A549 (cell line): ENCODE measurements at regions not wholly inside any gene's neighbourhood (a gene's known extent, or its start where the extent isn't known, plus 50 kb on each side); places are given as distances from the start of the nearest gene placed in this dataset.
A peak's percentile ranks its signal among the peaks of the same experiment; 100 is the strongest.

ENCODE experiments used
- ATAC-seq, 2 experiments: fragments of 200-7000 bp in 1 of 2; fragments of >200 bp in 1 of 2; cut with Nextera tagmentation in 1 of 2; cut with Tn5 transposase in 1 of 2; 3 replicates each; pipeline versions ENCODE4 v1.8.0 to v1.9.1; 2018 to 2020; ENCODE audit warnings: mild to moderate bottlenecking in 1 of 2, moderate library complexity in 1 of 2
- CTCF ChIA-PET: fragments of 300-600 bp; sonication (Branson Sonifier 250); formaldehyde crosslinking; extraction: SDS; loops from one replicate; lab custom pipeline; 2021; ENCODE audit warnings: antibody characterized with exemption, inconsistent platforms; lab: Yijun Ruan, JAX
- POLR2A ChIA-PET: fragments of 350-600 bp; formaldehyde crosslinking; extraction: SDS; loops from one replicate; lab custom pipeline; 2021; ENCODE audit warnings: antibody characterized with exemption, inconsistent platforms; lab: Yijun Ruan, JAX
- DNase-seq, 2 experiments: peaks; one replicate each; pipeline versions ENCODE4 v3.0.0 to v3.0.0-alpha.2; 2011 to 2016; ENCODE audit warnings: low read depth in 1 of 2, low spot score in 1 of 2
- FAIRE-seq: peaks from 2 replicates; lab custom pipeline; 2011; peaks lifted over from hg19 to GRCh38; lab: Jason Lieb, UNC
- H3K27ac ChIP-seq, 2 experiments: fragments of >200 bp; sonication (Bioruptor Twin); formaldehyde crosslinking; 3 replicates each; pipeline ENCODE4 v1.5.1; 2016 to 2017
- H3K4me1 ChIP-seq: fragments of >200 bp; sonication (Bioruptor Twin); formaldehyde crosslinking; 3 replicates; pipeline ENCODE4 v1.6.1; 2016
- H3K4me2 ChIP-seq: fragments of >200 bp; sonication (Bioruptor Twin); formaldehyde crosslinking; 3 replicates; pipeline ENCODE4 v1.6.1; 2016
- H3K4me3 ChIP-seq: fragments of >200 bp; sonication (Bioruptor Twin); formaldehyde crosslinking; 3 replicates; pipeline ENCODE4 v1.5.1; 2016
- H3K9me3 ChIP-seq: fragments of >200 bp; sonication (Bioruptor Twin); formaldehyde crosslinking; 3 replicates; pipeline ENCODE4 v1.6.1; 2016
- CBX8 ChIP-seq: fragments of 200-600 bp; sonication (generic); IDR thresholded peaks from 2 replicates; pipeline ENCODE4 v1.6.1; 2016
- CEBPB ChIP-seq, 2 experiments: fragments of >200 bp in 1 of 2; sonication (Bioruptor Twin) in 1 of 2; formaldehyde crosslinking in 1 of 2; IDR thresholded peaks; 2 replicates each; pipeline ENCODE4 v1.6.1; 2012 to 2016
- CHD2 ChIP-seq: fragments of 150-350 bp; IDR thresholded peaks from 2 replicates; pipeline ENCODE4 v1.6.1; 2014; ENCODE audit warnings: low read length; ENCODE audit not compliant: partially characterized antibody
- EHMT2 ChIP-seq: fragments of 200-600 bp; sonication (generic); IDR thresholded peaks from 2 replicates; pipeline ENCODE4 v1.6.1; 2016; ENCODE audit warnings: antibody characterized with exemption, low read depth, mild to moderate bottlenecking, moderate library complexity
- EP300 ChIP-seq, 2 experiments: fragments of >200 bp; sonication (Bioruptor Twin); formaldehyde crosslinking; IDR thresholded peaks; 2 replicates in 1 of 2; 3 replicates in 1 of 2; pipeline ENCODE4 v1.6.1; 2016 to 2017
- ESRRA ChIP-seq: fragments of 150-350 bp; IDR thresholded peaks from 2 replicates; pipeline ENCODE4 v1.6.1; 2014; ENCODE audit warnings: mild to moderate bottlenecking, low read length, borderline replicate concordance
- FOSB ChIP-seq: fragments of 250-450 bp; sonication (Bioruptor Pico); IDR thresholded peaks from 2 replicates; pipeline ENCODE4 v1.5.0; 2020; ENCODE audit warnings: mild to moderate bottlenecking, moderate library complexity
- FOSL2 ChIP-seq, 2 experiments: fragments of 450-650 bp in 1 of 2; fragments of >200 bp in 1 of 2; sonication (Bioruptor Twin) in 1 of 2; formaldehyde crosslinking; IDR thresholded peaks; 2 replicates each; pipeline versions ENCODE4 v1.5.0 to v1.6.1; 2016 to 2020; ENCODE audit warnings: mild to moderate bottlenecking in 1 of 2, moderate library complexity in 1 of 2
- FOXS1 ChIP-seq: fragments of 250-450 bp; sonication (Bioruptor Pico); IDR thresholded peaks from 2 replicates; pipeline ENCODE4 v1.5.0; 2020; ENCODE audit warnings: mild to moderate bottlenecking, moderate library complexity
- GATA3 ChIP-seq: IDR thresholded peaks from 2 replicates; pipeline ENCODE4 v1.6.1; 2012; ENCODE audit warnings: borderline replicate concordance
- HDAC2 ChIP-seq: fragments of 200-600 bp; sonication (generic); IDR thresholded peaks from 2 replicates; pipeline ENCODE4 v1.6.1; 2016
- HOXA7 ChIP-seq: fragments of 250-450 bp; sonication (Bioruptor Pico); IDR thresholded peaks from 2 replicates; pipeline ENCODE4 v1.5.0; 2020; ENCODE audit warnings: mild to moderate bottlenecking, moderate library complexity
- JUNB ChIP-seq: fragments of >200 bp; sonication (Bioruptor Twin); formaldehyde crosslinking; IDR thresholded peaks from 2 replicates; pipeline ENCODE4 v1.6.1; 2016
- MAZ ChIP-seq: fragments of 150-350 bp; IDR thresholded peaks from 2 replicates; pipeline ENCODE4 v1.6.1; 2014; ENCODE audit warnings: antibody characterized with exemption, low read depth, low read length, borderline replicate concordance
- NPAS2 ChIP-seq: fragments of 250-450 bp; sonication (Bioruptor Pico); IDR thresholded peaks from 2 replicates; pipeline ENCODE4 v1.8.0; 2022; ENCODE audit warnings: mild to moderate bottlenecking, moderate library complexity, borderline replicate concordance
- PBX3 ChIP-seq: IDR thresholded peaks from 2 replicates; pipeline ENCODE4 v1.6.1; 2012
- RAD21 ChIP-seq, 2 experiments: fragments of >200 bp in 1 of 2; sonication (Bioruptor Twin) in 1 of 2; formaldehyde crosslinking in 1 of 2; IDR thresholded peaks in 1 of 2; conservative IDR thresholded peaks in 1 of 2; 2 replicates in 1 of 2; 3 replicates in 1 of 2; pipeline ENCODE4 v1.6.1; 2012 to 2018; ENCODE audit warnings: inconsistent platforms in 1 of 2
- RARB ChIP-seq: fragments of 250-450 bp; sonication (Bioruptor Pico); IDR thresholded peaks from 2 replicates; pipeline ENCODE4 v1.8.0; 2021; ENCODE audit warnings: mild to moderate bottlenecking, moderate library complexity
- RCOR1 ChIP-seq: fragments of 150-350 bp; IDR thresholded peaks from 2 replicates; pipeline ENCODE4 v1.6.1; 2014; ENCODE audit warnings: antibody characterized with exemption, low read length, low read depth
- SMC3 ChIP-seq: fragments of >200 bp; sonication (Bioruptor Twin); formaldehyde crosslinking; IDR thresholded peaks from 3 replicates; pipeline ENCODE4 v1.6.1; 2018; ENCODE audit warnings: inconsistent platforms
- TP53 ChIP-seq: fragments of 250-450 bp; sonication (Bioruptor Pico); IDR thresholded peaks from 2 replicates; pipeline ENCODE4 v1.5.0; 2021; ENCODE audit warnings: mild to moderate bottlenecking, moderate library complexity
- USF2 ChIP-seq: fragments of 450-650 bp; IDR thresholded peaks from 2 replicates; pipeline ENCODE4 v1.6.1; 2014; ENCODE audit warnings: antibody characterized with exemption
- ZC3H11A ChIP-seq: fragments of 450-650 bp; IDR thresholded peaks from 2 replicates; pipeline ENCODE4 v1.6.1; 2014; ENCODE audit warnings: antibody characterized with exemption, mild to moderate bottlenecking
- ZNF302 ChIP-seq: fragments of 250-450 bp; sonication (Bioruptor Pico); IDR thresholded peaks from 2 replicates; pipeline ENCODE4 v1.9.0; 2021; ENCODE audit warnings: inconsistent platforms, mild to moderate bottlenecking, moderate library complexity
- WGBS: methylation state at CpG from one replicate; pipeline ENCODE4 v1.1.6; 2017; ENCODE audit errors: missing lambda C conversion rate; 5-methylcytosine and 5-hydroxymethylcytosine counted together
- TF ChIP-seq, protein P1 (sequence below): fragments of 250-450 bp; sonication (Bioruptor Pico); IDR thresholded peaks from 2 replicates; pipeline ENCODE4 v1.5.0; 2021; ENCODE audit warnings: mild to moderate bottlenecking, moderate library complexity, borderline replicate concordance
- TF ChIP-seq, protein P2 (sequence below): fragments of >200 bp; sonication (Bioruptor Twin); formaldehyde crosslinking; IDR thresholded peaks from 2 replicates; pipeline ENCODE4 v1.6.1; 2016
- TF ChIP-seq, protein P3 (sequence below): IDR thresholded peaks from 2 replicates; pipeline ENCODE4 v1.6.1; 2012

GRCh38 chr22:27232077-27232476 is 569.5 kb downstream of the MN1 start (continued):
- TF ChIP-seq, protein P1, sequence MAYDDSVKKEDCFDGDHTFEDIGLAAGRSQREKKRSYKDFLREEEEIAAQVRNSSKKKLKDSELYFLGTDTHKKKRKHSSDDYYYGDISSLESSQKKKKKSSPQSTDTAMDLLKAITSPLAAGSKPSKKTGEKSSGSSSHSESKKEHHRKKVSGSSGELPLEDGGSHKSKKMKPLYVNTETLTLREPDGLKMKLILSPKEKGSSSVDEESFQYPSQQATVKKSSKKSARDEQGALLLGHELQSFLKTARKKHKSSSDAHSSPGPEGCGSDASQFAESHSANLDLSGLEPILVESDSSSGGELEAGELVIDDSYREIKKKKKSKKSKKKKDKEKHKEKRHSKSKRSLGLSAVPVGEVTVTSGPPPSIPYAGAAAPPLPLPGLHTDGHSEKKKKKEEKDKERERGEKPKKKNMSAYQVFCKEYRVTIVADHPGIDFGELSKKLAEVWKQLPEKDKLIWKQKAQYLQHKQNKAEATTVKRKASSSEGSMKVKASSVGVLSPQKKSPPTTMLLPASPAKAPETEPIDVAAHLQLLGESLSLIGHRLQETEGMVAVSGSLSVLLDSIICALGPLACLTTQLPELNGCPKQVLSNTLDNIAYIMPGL (CRISPR knock-in tag), result no peak
- TF ChIP-seq SMC3, result no peak
- TF ChIP-seq PBX3, result no peak
- TF ChIP-seq, all 56 proteins: peak for 0

DNA sequence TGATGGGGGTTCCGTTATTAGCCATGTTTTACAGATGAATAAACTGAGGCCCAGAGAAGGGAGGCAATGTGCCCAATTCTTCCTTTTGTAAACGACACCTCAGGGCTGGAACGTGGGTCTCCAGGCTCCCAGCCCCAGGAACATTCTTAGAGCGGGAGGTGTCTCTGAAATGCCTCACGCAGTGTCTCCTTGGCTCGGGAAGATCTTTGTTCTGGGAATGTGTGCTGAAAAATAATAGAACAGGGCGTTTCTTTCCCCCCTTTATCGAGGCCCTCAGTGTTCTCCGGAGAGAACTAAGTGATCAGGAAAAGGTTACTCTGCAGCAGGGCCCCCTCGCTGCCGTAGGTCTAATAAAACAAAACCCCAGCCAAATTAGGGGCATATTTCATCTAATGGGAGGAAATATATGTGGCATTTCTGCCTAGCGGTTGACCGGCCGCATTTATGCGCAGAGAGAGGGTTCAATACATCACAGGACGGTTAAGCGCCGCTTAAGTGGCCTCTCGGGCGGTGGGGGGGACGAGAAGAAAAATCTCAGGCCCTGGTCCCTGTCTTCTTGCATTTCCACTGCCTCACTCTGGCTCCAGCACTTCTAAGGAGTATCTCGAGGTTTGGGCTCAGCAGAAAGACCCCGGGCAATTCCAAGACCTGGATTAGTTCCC is 564.3 kb downstream of the MN1 start:
- no peak for ATAC-seq
- Histone ChIP-seq H3K4me1 (peaks cover 39% of the 10 kb centered on the region), H3K4me3 (no peak overlapping the region), H3K9me3 (no peaks in the 10 kb centered on the region), H3K4me2 (no peak overlapping the region), H3K27ac (peak overlapping the region; percentile 93 to 99)
- POLR2A ChIA-PET, result no interaction called here
- CTCF ChIA-PET, result no interaction called here
- no peak for FAIRE-seq
- 86% methylated on average over 23 of the region's 23 CpGs for WGBS
- DNase-seq, result no peak
- TF ChIP-seq CBX8 (no peak), EP300 (IDR thresholded peaks at IDR 0.05) (no peak), ZC3H11A (no peak), EHMT2 (no peak), MAZ (no peak), RCOR1 (no peak), FOSB (CRISPR knock-in tag) (no peak)
- TF ChIP-seq, protein P2, sequence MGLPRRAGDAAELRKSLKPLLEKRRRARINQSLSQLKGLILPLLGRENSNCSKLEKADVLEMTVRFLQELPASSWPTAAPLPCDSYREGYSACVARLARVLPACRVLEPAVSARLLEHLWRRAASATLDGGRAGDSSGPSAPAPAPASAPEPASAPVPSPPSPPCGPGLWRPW, result no peak

- Histone ChIP-seq H3K4me3 (no peak overlapping the region), H3K9me3 (peaks cover under 1% of the 10 kb centered on the region; the same call in 1 of the 3 replicates), H3K4me1 (peaks cover 57% of the 10 kb centered on the region), H3K4me2 (peak overlapping the region; percentile 49), H3K27ac (peak overlapping the region; percentile 93 to 99)
- DNase-seq, result peak; percentile 57 to 91
- ChIA-PET CTCF (interaction anchor here (0.8 to 1.3 kb wide), 5 partner anchors 93 to 130 kb away, joined by 3 to 4 read pairs (median 4); no protein-coding TSS in a partner anchor), POLR2A (interaction anchor here (1.0 to 1.3 kb wide), 2 partner anchors 16 to 126 kb away, joined by 3 read pairs; no protein-coding TSS in a partner anchor)
- no peak for FAIRE-seq
- 39% methylated on average over 5 of the region's 10 CpGs for WGBS
- ATAC-seq, result peak; percentile 78 to 86
- no peak for TF ChIP-seq TP53 (CRISPR knock-in tag)
- peak; percentile 68 to 92; a peak in 3 of 4 replicates for TF ChIP-seq CEBPB (IDR thresholded peaks at IDR 0.05)
- no peak for TF ChIP-seq HDAC2
- no peak for TF ChIP-seq CHD2
- no peak for TF ChIP-seq ZNF302
- peak; percentile 30 for TF ChIP-seq SMC3
- TF ChIP-seq RARB (CRISPR knock-in tag), result peak; percentile 62
- TF ChIP-seq FOXS1 (CRISPR knock-in tag), result no peak
- no peak for TF ChIP-seq USF2
- no peak for TF ChIP-seq NPAS2 (CRISPR knock-in tag)
- peak in 1 of 2 experiments; percentile 49; a peak in 3 of 5 replicates for TF ChIP-seq RAD21 (conservative IDR thresholded peaks at IDR 0.05 in 1 of 2, IDR thresholded peaks at IDR 0.05 in 1 of 2)
- TF ChIP-seq, protein P2, result peak; percentile 28; the same call in 1 of the 2 replicates
- TF ChIP-seq HOXA7 (CRISPR knock-in tag), result no peak
- no peak for TF ChIP-seq RCOR1
- TF ChIP-seq EP300 (IDR thresholded peaks at IDR 0.05), result peak; percentile 84 to 95; a peak in 4 of 5 replicates
- TF ChIP-seq GATA3, result peak; percentile 95
- TF ChIP-seq FOSL2 (IDR thresholded peaks at IDR 0.05), result peak; percentile 14; the same call in 1 of the 2 replicates
- peak; percentile 77 for TF ChIP-seq FOSL2 (CRISPR knock-in tag; IDR thresholded peaks at IDR 0.05)
- TF ChIP-seq, protein P3, sequence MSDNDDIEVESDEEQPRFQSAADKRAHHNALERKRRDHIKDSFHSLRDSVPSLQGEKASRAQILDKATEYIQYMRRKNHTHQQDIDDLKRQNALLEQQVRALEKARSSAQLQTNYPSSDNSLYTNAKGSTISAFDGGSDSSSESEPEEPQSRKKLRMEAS, result peak; percentile 82
- peak; percentile 78 for TF ChIP-seq PBX3
- TF ChIP-seq JUNB, result peak; percentile 81
- no peak for TF ChIP-seq ESRRA
These were observed 562.5 kb downstream of the MN1 start for GRCh38 chr22:27238935-27239510.
